Ammon's horn (tissue), 1 donor: ENCODE measurements at regions not wholly inside any gene's neighbourhood (a gene's known extent, or its start where the extent isn't known, plus 50 kb on each side); places are given as distances from the start of the nearest gene placed in this dataset.

Experiments
- DNase-seq: peaks from one replicate; pipeline ENCODE4 v3.0.0-alpha.2; 2016; ENCODE audit warnings: low spot score

- DNase-seq = no peak
Observed at GRCh38 chr4:100970414-100970813, 376.9 kb downstream of the PPP3CA start.

- no peak for DNase-seq
Observed at GRCh38 chr4:100969925-100970324, 377.4 kb downstream of the PPP3CA start.

- no peak for DNase-seq
Observed at GRCh38 chr4:100968046-100968445, 379.3 kb downstream of the PPP3CA start.

GRCh38 chr4:100963627-100964026 is 383.7 kb downstream of the PPP3CA start:
- DNase-seq = no peak

GRCh38 chr4:100962698-100963097 is 384.6 kb downstream of the PPP3CA start:
- no peak for DNase-seq

- DNase-seq = no peak
Observed at GRCh38 chr4:100960232-100960631, 387.1 kb downstream of the PPP3CA start.

- DNase-seq = no peak
Observed at GRCh38 chr4:100954046-100954445, 393.3 kb downstream of the PPP3CA start.

- DNase-seq = no peak
Observed at GRCh38 chr4:100953616-100954015, 393.7 kb downstream of the PPP3CA start.

GRCh38 chr4:100952590-100952989 is 394.7 kb downstream of the PPP3CA start:
- DNase-seq = no peak

- no peak for DNase-seq
Observed at GRCh38 chr4:100949350-100949935, 397.9 kb downstream of the PPP3CA start.

GRCh38 chr4:100948911-100949310 is 398.4 kb downstream of the PPP3CA start:
- no peak for DNase-seq

- no peak for DNase-seq
Observed at GRCh38 chr4:100945789-100946188, 401.5 kb downstream of the PPP3CA start.

- DNase-seq = no peak
Observed at GRCh38 chr4:100938698-100939097, 408.6 kb downstream of the PPP3CA start.

GRCh38 chr4:100936661-100937375 is 410.5 kb downstream of the PPP3CA start:
- DNase-seq = no peak

GRCh38 chr4:100935090-100935489 is 412.2 kb downstream of the PPP3CA start:
- DNase-seq = no peak

- DNase-seq = no peak
Observed at GRCh38 chr4:100933628-100934027, 413.7 kb downstream of the PPP3CA start.

- no peak for DNase-seq
Observed at GRCh38 chr4:100929758-100930157, 411.9 kb upstream of the EMCN start.

GRCh38 chr4:100929135-100929534 is 411.3 kb upstream of the EMCN start:
- no peak for DNase-seq

GRCh38 chr4:100926039-100926717 is 408.4 kb upstream of the EMCN start:
- no peak for DNase-seq

- DNase-seq = no peak
Observed at GRCh38 chr4:100913685-100914084, 395.9 kb upstream of the EMCN start.

- DNase-seq = no peak
Observed at GRCh38 chr4:100908540-100908939, 390.7 kb upstream of the EMCN start.

GRCh38 chr4:100907465-100908454 is 389.9 kb upstream of the EMCN start:
- no peak for DNase-seq
